Mesendoderm (in vitro differentiated cells): ENCODE measurements at regions not wholly inside any gene's neighbourhood (a gene's known extent, or its start where the extent isn't known, plus 50 kb on each side); places are given as distances from the start of the nearest gene placed in this dataset.

ENCODE experiments used
- DNase-seq: peaks from one replicate; pipeline ENCODE4 v3.0.0; 2013
- H2AK5ac ChIP-seq: 2 replicates; pipeline ENCODE4 v1.6.1; 2013; ENCODE audit warnings: low read length, inconsistent platforms
- H2BK120ac ChIP-seq: 2 replicates; pipeline ENCODE4 v1.6.1; 2013; ENCODE audit warnings: low read depth, mild to moderate bottlenecking, low read length, moderate library complexity, mixed read lengths
- H2BK15ac ChIP-seq: replicated peaks from 2 replicates; pipeline ENCODE4 v1.6.1; 2013; ENCODE audit warnings: low read depth, mild to moderate bottlenecking, moderate library complexity
- H2BK5ac ChIP-seq: 2 replicates; pipeline ENCODE4 v1.6.1; 2013; ENCODE audit warnings: low read length, inconsistent platforms
- H3K18ac ChIP-seq: 2 replicates; pipeline ENCODE4 v1.6.1; 2013; ENCODE audit warnings: mild to moderate bottlenecking, low read length, mixed read lengths
- H3K23ac ChIP-seq: one replicate; pipeline ENCODE4 v1.6.1; 2013; ENCODE audit warnings: low read length
- H3K27ac ChIP-seq: 2 replicates; pipeline ENCODE4 v1.5.1; 2013; ENCODE audit warnings: low read depth, mild to moderate bottlenecking, inconsistent platforms, low read length, moderate library complexity
- H3K27me3 ChIP-seq: 2 replicates; pipeline ENCODE4 v1.6.1; 2013; ENCODE audit warnings: low read length, control low read depth, mild to moderate bottlenecking, inconsistent platforms; ENCODE audit not compliant: insufficient read depth, poor library complexity
- H3K36me3 ChIP-seq: 2 replicates; pipeline ENCODE4 v1.6.1; 2013; ENCODE audit warnings: low read length, inconsistent platforms; ENCODE audit not compliant: control insufficient read depth, insufficient read depth
- H3K4ac ChIP-seq: one replicate; pipeline ENCODE4 v1.6.1; 2013; ENCODE audit warnings: low read depth, mild to moderate bottlenecking, low read length, moderate library complexity
- H3K4me1 ChIP-seq: 2 replicates; pipeline ENCODE4 v1.6.1; 2013; ENCODE audit warnings: low read depth, low read length, inconsistent platforms; ENCODE audit not compliant: control insufficient read depth
- H3K4me2 ChIP-seq: 2 replicates; pipeline ENCODE4 v1.6.1; 2013; ENCODE audit warnings: low read length
- H3K4me3 ChIP-seq: 2 replicates; pipeline ENCODE4 v1.5.1; 2013; ENCODE audit warnings: mild to moderate bottlenecking, low read length
- H3K56ac ChIP-seq: one replicate; pipeline ENCODE4 v1.6.1; 2013; ENCODE audit warnings: low read length
- H3K79me1 ChIP-seq: 2 replicates; pipeline ENCODE4 v1.6.1; 2013; ENCODE audit warnings: low read length, inconsistent platforms
- H3K79me2 ChIP-seq: 2 replicates; pipeline ENCODE4 v1.6.1; 2013; ENCODE audit warnings: mild to moderate bottlenecking, low read length; ENCODE audit not compliant: control insufficient read depth, insufficient read depth
- H3K9ac ChIP-seq: 2 replicates; pipeline ENCODE4 v1.6.1; 2013; ENCODE audit warnings: low read length, inconsistent platforms
- H4K5ac ChIP-seq: one replicate; pipeline ENCODE4 v1.6.1; 2013; ENCODE audit warnings: low read length
- H4K8ac ChIP-seq: one replicate; pipeline ENCODE4 v1.6.1; 2013; ENCODE audit warnings: low read depth, mild to moderate bottlenecking, control low read depth, low read length, moderate library complexity
- WGBS: extraction: QIAGEN DNeasy Blood & Tissue Kit; methylation state at CpG from one replicate; pipeline ENCODE4 v1.1.7; 2013; ENCODE audit warnings: low lambda C conversion rate, missing lambda C conversion rate; ENCODE audit not compliant: insufficient coverage; ENCODE audit errors: extremely low coverage; 5-methylcytosine and 5-hydroxymethylcytosine counted together

GRCh38 chr2:105576050-105576439 lies 168.7 kb upstream of the NCK2 start:
- no CpG with 5 or more reads among the region's 13 CpGs for WGBS

GRCh38 chr2:105575499-105576025 lies 169.2 kb upstream of the NCK2 start:
- Histone ChIP-seq H3K9ac (no peak overlapping the region), H3K4me3 (no peak overlapping the region)
- no CpG with 5 or more reads among the region's 9 CpGs for WGBS

More at GRCh38 chr2:105576050-105576439, 168.7 kb upstream of the NCK2 start:
- no peak overlapping the region for H3K4me3 ChIP-seq
- no peak overlapping the region for H3K27ac ChIP-seq
- no peak overlapping the region for H2AK5ac ChIP-seq
- H4K8ac ChIP-seq, result no peak overlapping the region
- H4K5ac ChIP-seq, result no peak overlapping the region
- H3K23ac ChIP-seq, result no peak overlapping the region
- no peaks in the 10 kb centered on the region for H3K27me3 ChIP-seq
- no peaks in the 10 kb centered on the region for H3K4me1 ChIP-seq
- no peak for DNase-seq
- no peak overlapping the region for H3K18ac ChIP-seq
- H3K4me2 ChIP-seq, result no peak overlapping the region
- H2BK5ac ChIP-seq, result no peak overlapping the region
- no peak overlapping the region for H3K9ac ChIP-seq
- H3K79me1 ChIP-seq, result no peaks in the 10 kb centered on the region
- no peaks in the 10 kb centered on the region for H3K36me3 ChIP-seq
- H3K79me2 ChIP-seq, result no peaks in the 10 kb centered on the region
- no peak overlapping the region for H2BK120ac ChIP-seq
- no peak overlapping the region for H3K56ac ChIP-seq
- no peak overlapping the region for H3K4ac ChIP-seq
- H2BK15ac ChIP-seq, result no peak overlapping the region

GRCh38 chr2:105574796-105575344 lies 169.8 kb upstream of the NCK2 start:
- Histone ChIP-seq H3K56ac (no peak overlapping the region), H3K27me3 (no peaks in the 10 kb centered on the region), H2BK15ac (no peak overlapping the region), H3K4me2 (no peak overlapping the region), H3K4me1 (no peaks in the 10 kb centered on the region), H2AK5ac (no peak overlapping the region), H3K4ac (no peak overlapping the region), H3K9ac (no peak overlapping the region), H3K18ac (no peak overlapping the region), H3K79me1 (no peaks in the 10 kb centered on the region), H2BK120ac (no peak overlapping the region), H4K5ac (no peak overlapping the region), H3K4me3 (no peak overlapping the region), H3K23ac (no peak overlapping the region), H2BK5ac (no peak overlapping the region), H4K8ac (no peak overlapping the region), H3K27ac (no peak overlapping the region), H3K79me2 (no peaks in the 10 kb centered on the region), H3K36me3 (no peaks in the 10 kb centered on the region)
- DNase-seq, result no peak
- no CpG with 5 or more reads among the region's 2 CpGs for WGBS

More at GRCh38 chr2:105575499-105576025, 169.2 kb upstream of the NCK2 start:
- H3K4me2 ChIP-seq, result no peak overlapping the region
- no peak overlapping the region for H4K8ac ChIP-seq
- no peaks in the 10 kb centered on the region for H3K27me3 ChIP-seq
- no peak overlapping the region for H3K56ac ChIP-seq
- no peak overlapping the region for H4K5ac ChIP-seq
- H3K36me3 ChIP-seq, result no peaks in the 10 kb centered on the region
- H3K4ac ChIP-seq, result no peak overlapping the region
- no peaks in the 10 kb centered on the region for H3K79me1 ChIP-seq
- H2BK120ac ChIP-seq, result no peak overlapping the region
- H3K23ac ChIP-seq, result no peak overlapping the region
- H3K4me1 ChIP-seq, result no peaks in the 10 kb centered on the region
- no peak overlapping the region for H2AK5ac ChIP-seq
- no peak overlapping the region for H3K18ac ChIP-seq
- no peak overlapping the region for H2BK5ac ChIP-seq
- DNase-seq, result no peak
- no peak overlapping the region for H2BK15ac ChIP-seq
- no peaks in the 10 kb centered on the region for H3K79me2 ChIP-seq
- no peak overlapping the region for H3K27ac ChIP-seq

- Histone ChIP-seq H3K23ac (no peak overlapping the region), H3K9ac (no peak overlapping the region), H3K4me2 (no peak overlapping the region), H3K79me2 (no peaks in the 10 kb centered on the region), H3K4ac (no peak overlapping the region), H3K79me1 (no peaks in the 10 kb centered on the region), H3K4me3 (no peak overlapping the region), H4K5ac (no peak overlapping the region), H3K27me3 (no peaks in the 10 kb centered on the region), H2BK15ac (no peak overlapping the region), H3K36me3 (no peaks in the 10 kb centered on the region), H4K8ac (no peak overlapping the region), H3K27ac (no peak overlapping the region), H2BK5ac (no peak overlapping the region), H3K18ac (no peak overlapping the region), H3K4me1 (no peaks in the 10 kb centered on the region), H3K56ac (no peak overlapping the region), H2AK5ac (no peak overlapping the region), H2BK120ac (no peak overlapping the region)
- no CpG with 5 or more reads among the region's 8 CpGs for WGBS
- DNase-seq, result no peak
Observed at GRCh38 chr2:105573910-105574655, 170.6 kb upstream of the NCK2 start.

GRCh38 chr2:105573490-105573889 lies 171.2 kb upstream of the NCK2 start:
- H4K5ac ChIP-seq, result no peak overlapping the region
- WGBS, result no CpG with 5 or more reads among the region's 5 CpGs
- H3K27me3 ChIP-seq, result no peaks in the 10 kb centered on the region
- DNase-seq, result no peak
- no peak overlapping the region for H2BK15ac ChIP-seq
- no peak overlapping the region for H3K9ac ChIP-seq
- H3K18ac ChIP-seq, result no peak overlapping the region
- no peak overlapping the region for H2BK120ac ChIP-seq
- no peak overlapping the region for H2BK5ac ChIP-seq
- no peak overlapping the region for H3K23ac ChIP-seq
- no peak overlapping the region for H4K8ac ChIP-seq
- no peaks in the 10 kb centered on the region for H3K36me3 ChIP-seq
- H3K56ac ChIP-seq, result no peak overlapping the region
- no peak overlapping the region for H3K4me3 ChIP-seq
- H3K4me2 ChIP-seq, result no peak overlapping the region
- no peaks in the 10 kb centered on the region for H3K79me1 ChIP-seq
- no peak overlapping the region for H2AK5ac ChIP-seq
- no peak overlapping the region for H3K27ac ChIP-seq
- H3K4ac ChIP-seq, result no peak overlapping the region
- no peaks in the 10 kb centered on the region for H3K79me2 ChIP-seq
- H3K4me1 ChIP-seq, result no peaks in the 10 kb centered on the region
